Endodermal cell (in vitro differentiated cells): ENCODE measurements at regions not wholly inside any gene's neighbourhood (a gene's known extent, or its start where the extent isn't known, plus 50 kb on each side); places are given as distances from the start of the nearest gene placed in this dataset.

Experiments used
- DNase-seq: peaks from one replicate; pipeline ENCODE4 v3.0.0-alpha.2; 2017
- H3K27ac ChIP-seq: 2 replicates; pipeline ENCODE4 v1.5.1; 2013; ENCODE audit warnings: mild to moderate bottlenecking, low read depth, low read length, moderate library complexity
- H3K27me3 ChIP-seq: 2 replicates; pipeline ENCODE4 v1.6.1; 2013; ENCODE audit warnings: mild to moderate bottlenecking, low read length, moderate library complexity; ENCODE audit not compliant: insufficient read depth, control insufficient read depth, poor library complexity, severe bottlenecking
- H3K36me3 ChIP-seq: 2 replicates; pipeline ENCODE4 v1.7.0; 2013; ENCODE audit warnings: mild to moderate bottlenecking, low read length, moderate library complexity; ENCODE audit not compliant: control insufficient read depth, insufficient read depth
- H3K4me1 ChIP-seq: one replicate; pipeline ENCODE4 v1.7.0; 2013; ENCODE audit warnings: low read length; ENCODE audit not compliant: control insufficient read depth, insufficient read depth
- H3K4me3 ChIP-seq: 2 replicates; pipeline ENCODE4 v1.5.1; 2013; ENCODE audit warnings: mild to moderate bottlenecking, low read length, moderate library complexity
- H3K9ac ChIP-seq: 2 replicates; pipeline ENCODE4 v1.6.1; 2013; ENCODE audit warnings: mild to moderate bottlenecking, low read length, moderate library complexity; ENCODE audit not compliant: poor library complexity, severe bottlenecking; ENCODE audit errors: extremely low read depth
- H3K9me3 ChIP-seq: 2 replicates; pipeline ENCODE4 v1.6.1; 2013; ENCODE audit warnings: mild to moderate bottlenecking, low read length, moderate library complexity; ENCODE audit not compliant: control insufficient read depth
- H3K27ac Mint-ChIP-seq: 2 replicates; pipeline ENCODE4 v1.8.0; 2020; ENCODE audit warnings: mixed read lengths
- H3K27me3 Mint-ChIP-seq: 2 replicates; pipeline ENCODE4 v1.8.0; 2021; ENCODE audit warnings: mild to moderate bottlenecking, mixed read lengths; ENCODE audit not compliant: insufficient read depth
- H3K36me3 Mint-ChIP-seq: 2 replicates; pipeline ENCODE4 v1.8.0; 2020; ENCODE audit warnings: low read depth, mixed read lengths
- H3K4me1 Mint-ChIP-seq: 2 replicates; pipeline ENCODE4 v1.8.0; 2020; ENCODE audit warnings: mixed read lengths
- H3K4me3 Mint-ChIP-seq: 2 replicates; pipeline ENCODE4 v1.8.0; 2020; ENCODE audit warnings: mild to moderate bottlenecking, moderate library complexity, mixed read lengths
- H3K9me3 Mint-ChIP-seq: 2 replicates; pipeline ENCODE4 v1.8.0; 2020; ENCODE audit warnings: mild to moderate bottlenecking, mixed read lengths
- CTCF ChIP-seq: fragments of 200-600 bp; sonication (generic); conservative IDR thresholded peaks from 2 replicates; pipeline ENCODE4 v1.5.0; 2021; ENCODE audit warnings: antibody characterized with exemption, mild to moderate bottlenecking
- WGBS, 2 experiments: methylation state at CpG; one replicate each; pipeline versions ENCODE4 v1.1.5 to v1.1.7; 2013; ENCODE audit warnings: missing lambda C conversion rate in 2 of 2, mixed read lengths in 1 of 2; ENCODE audit not compliant: insufficient coverage in 1 of 2, insufficient read length in 1 of 2; 5-methylcytosine and 5-hydroxymethylcytosine counted together

- Mint-ChIP-seq H3K27ac (no peak overlapping the region), H3K4me1 (peaks cover 16% of the 10 kb centered on the region), H3K27me3 (no peaks in the 10 kb centered on the region), H3K36me3 (no peaks in the 10 kb centered on the region), H3K4me3 (no peak overlapping the region), H3K9me3 (no peaks in the 10 kb centered on the region)
- Histone ChIP-seq H3K36me3 (no peaks in the 10 kb centered on the region), H3K9ac (no peak overlapping the region), H3K27ac (no peak overlapping the region), H3K9me3 (no peaks in the 10 kb centered on the region), H3K4me3 (no peak overlapping the region), H3K4me1 (no peaks in the 10 kb centered on the region), H3K27me3 (no peaks in the 10 kb centered on the region)
- DNase-seq, result no peak
- 87 to 100% methylated on average over 1 to 3 of the region's 3 CpGs for WGBS, 2 experiments
- no peak for TF ChIP-seq CTCF
Measured at GRCh38 chr5:145111420-145111819, 723.7 kb downstream of the PRELID2 start.

- Mint-ChIP-seq H3K9me3 (no peaks in the 10 kb centered on the region), H3K36me3 (no peaks in the 10 kb centered on the region), H3K27ac (no peak overlapping the region), H3K4me1 (peaks cover 16% of the 10 kb centered on the region), H3K27me3 (no peaks in the 10 kb centered on the region), H3K4me3 (no peak overlapping the region)
- H3K36me3 ChIP-seq, result no peaks in the 10 kb centered on the region
- no peaks in the 10 kb centered on the region for H3K27me3 ChIP-seq
- DNase-seq, result no peak
- H3K4me3 ChIP-seq, result no peak overlapping the region
- H3K27ac ChIP-seq, result no peak overlapping the region
- no peaks in the 10 kb centered on the region for H3K4me1 ChIP-seq
- H3K9me3 ChIP-seq, result no peaks in the 10 kb centered on the region
- no peak for TF ChIP-seq CTCF
- no peak overlapping the region for H3K9ac ChIP-seq
Measured at GRCh38 chr5:145110834-145111233, 724.3 kb downstream of the PRELID2 start.

- WGBS, 2 experiments, result 96 to 100% methylated on average over 1 to 5 of the region's 5 CpGs
- Histone ChIP-seq H3K27ac (no peak overlapping the region), H3K9me3 (no peaks in the 10 kb centered on the region), H3K9ac (no peak overlapping the region), H3K36me3 (no peaks in the 10 kb centered on the region), H3K4me1 (no peaks in the 10 kb centered on the region), H3K27me3 (no peaks in the 10 kb centered on the region), H3K4me3 (no peak overlapping the region)
- no peak overlapping the region for H3K27ac Mint-ChIP-seq
- no peaks in the 10 kb centered on the region for H3K27me3 Mint-ChIP-seq
- DNase-seq, result no peak
- no peaks in the 10 kb centered on the region for H3K9me3 Mint-ChIP-seq
- no peak for TF ChIP-seq CTCF
- no peaks in the 10 kb centered on the region for H3K36me3 Mint-ChIP-seq
- H3K4me3 Mint-ChIP-seq, result no peak overlapping the region
- peaks cover 16% of the 10 kb centered on the region for H3K4me1 Mint-ChIP-seq
Measured at GRCh38 chr5:145110181-145110580, 725.0 kb downstream of the PRELID2 start.
